Coronary artery (tissue), 2 donors: ENCODE measurements at regions not wholly inside any gene's neighbourhood (a gene's known extent, or its start where the extent isn't known, plus 50 kb on each side); places are given as distances from the start of the nearest gene placed in this dataset.

Source experiments
- DNase-seq: peaks from one replicate; pipeline ENCODE4 v3.0.0-alpha.2; 2017; ENCODE audit warnings: low spot score
- H3K27ac ChIP-seq, 2 donors: fragments of 200-600 bp; sonication (generic); one replicate each; pipeline ENCODE4 v1.5.1; 2016 to 2019
- H3K4me3 ChIP-seq: fragments of 200-600 bp; sonication (generic); 2 replicates; pipeline ENCODE4 v1.5.1; 2016; ENCODE audit warnings: mild to moderate bottlenecking, moderate library complexity
- TF ChIP-seq, protein P1 (sequence below): fragments of 200-600 bp; sonication (generic); IDR thresholded peaks from one replicate; pipeline ENCODE4 v1.5.1; 2019; ENCODE audit warnings: antibody characterized with exemption

DNA sequence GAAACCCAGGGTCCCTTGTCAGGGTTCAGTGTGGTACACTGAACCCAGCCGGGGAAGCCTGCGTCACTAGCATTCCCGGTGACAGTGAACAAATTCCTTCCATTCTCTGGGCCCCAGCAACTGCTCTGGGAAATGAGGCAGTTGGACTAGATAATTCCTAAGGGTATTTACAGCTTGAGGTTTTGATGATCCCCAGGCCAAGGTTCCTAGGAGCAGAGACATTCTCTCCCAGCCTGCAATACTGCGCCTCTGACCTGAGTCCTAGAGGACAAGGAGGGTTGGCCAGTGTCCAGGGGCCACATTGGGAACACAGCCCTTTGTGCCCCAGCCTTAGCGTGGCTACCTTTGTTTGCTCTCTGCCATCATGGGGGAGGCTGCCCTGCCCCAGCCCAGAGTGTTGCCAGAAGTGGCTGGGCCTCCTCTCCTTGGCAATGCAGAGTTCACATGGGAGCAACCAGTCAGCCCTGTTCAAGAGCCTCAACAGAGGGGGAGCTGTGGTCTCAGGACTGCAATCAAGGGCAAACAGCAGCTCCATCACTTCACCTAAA, 178.2 kb downstream of the SEC61B start:
- no peak for DNase-seq
- TF ChIP-seq, protein P1, sequence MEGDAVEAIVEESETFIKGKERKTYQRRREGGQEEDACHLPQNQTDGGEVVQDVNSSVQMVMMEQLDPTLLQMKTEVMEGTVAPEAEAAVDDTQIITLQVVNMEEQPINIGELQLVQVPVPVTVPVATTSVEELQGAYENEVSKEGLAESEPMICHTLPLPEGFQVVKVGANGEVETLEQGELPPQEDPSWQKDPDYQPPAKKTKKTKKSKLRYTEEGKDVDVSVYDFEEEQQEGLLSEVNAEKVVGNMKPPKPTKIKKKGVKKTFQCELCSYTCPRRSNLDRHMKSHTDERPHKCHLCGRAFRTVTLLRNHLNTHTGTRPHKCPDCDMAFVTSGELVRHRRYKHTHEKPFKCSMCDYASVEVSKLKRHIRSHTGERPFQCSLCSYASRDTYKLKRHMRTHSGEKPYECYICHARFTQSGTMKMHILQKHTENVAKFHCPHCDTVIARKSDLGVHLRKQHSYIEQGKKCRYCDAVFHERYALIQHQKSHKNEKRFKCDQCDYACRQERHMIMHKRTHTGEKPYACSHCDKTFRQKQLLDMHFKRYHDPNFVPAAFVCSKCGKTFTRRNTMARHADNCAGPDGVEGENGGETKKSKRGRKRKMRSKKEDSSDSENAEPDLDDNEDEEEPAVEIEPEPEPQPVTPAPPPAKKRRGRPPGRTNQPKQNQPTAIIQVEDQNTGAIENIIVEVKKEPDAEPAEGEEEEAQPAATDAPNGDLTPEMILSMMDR = no peak
- Histone ChIP-seq H3K4me3 (no peak overlapping the region), H3K27ac (no peak overlapping the region)

DNA sequence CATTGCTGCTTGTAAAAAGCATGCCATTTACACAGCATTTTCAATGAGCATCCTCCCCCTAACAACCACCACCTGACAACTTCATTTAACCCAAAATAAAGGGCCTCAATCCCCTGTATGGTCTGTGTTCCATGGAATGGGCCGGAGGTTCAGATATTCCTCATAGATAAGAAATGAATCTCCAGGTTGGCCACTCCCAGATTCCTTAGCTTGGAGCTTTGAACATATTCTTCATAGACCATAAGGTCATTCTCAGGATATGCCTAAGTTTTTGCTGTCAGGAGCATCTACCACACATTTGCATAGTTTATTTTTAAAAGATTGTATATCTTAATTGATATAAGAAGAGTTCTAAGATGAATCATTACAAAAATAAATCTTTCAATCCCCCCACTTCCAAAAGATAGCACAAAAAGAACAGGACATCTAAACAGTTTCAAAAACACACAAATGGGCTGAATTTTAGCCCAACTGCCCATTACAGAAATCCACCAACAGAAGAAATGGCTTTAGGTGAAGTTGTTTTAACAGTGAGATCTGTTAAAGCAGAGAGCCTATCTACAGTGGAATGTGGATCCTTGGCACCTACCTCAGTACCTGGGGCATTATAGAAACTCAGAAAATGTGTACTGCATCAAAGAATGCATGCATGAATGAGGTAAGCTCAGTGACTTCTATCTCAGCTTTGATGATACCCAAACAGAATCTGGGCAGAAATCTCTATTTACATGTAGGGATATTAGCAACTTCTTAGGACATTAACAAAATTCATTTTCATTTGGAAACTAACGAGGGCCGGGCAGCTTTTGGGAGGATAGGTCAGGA, 179.8 kb downstream of the SEC61B start:
- Histone ChIP-seq H3K27ac (no peak overlapping the region), H3K4me3 (no peak overlapping the region)
- DNase-seq = no peak
- TF ChIP-seq, protein P1 = no peak

DNA sequence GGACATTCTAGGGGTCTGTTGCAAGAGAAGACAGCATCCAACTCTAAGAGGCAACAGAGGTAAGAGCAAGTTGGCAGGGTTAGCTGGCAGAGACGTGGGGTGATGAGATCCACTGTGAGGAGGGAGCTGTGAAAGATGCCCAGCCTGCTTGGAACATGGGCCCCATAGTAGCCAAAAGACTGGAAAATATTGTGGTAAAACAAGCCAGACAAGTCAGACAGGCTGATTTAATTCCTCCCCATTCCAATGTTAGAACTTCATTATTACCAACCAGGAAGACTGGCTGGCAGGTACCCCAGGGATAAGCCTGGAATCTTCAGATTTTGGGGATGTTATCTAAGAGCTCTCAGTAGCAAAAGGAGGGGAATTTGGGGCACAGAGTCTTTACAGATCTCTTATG, 181.3 kb downstream of the SEC61B start:
- TF ChIP-seq, protein P1 = no peak
- no peak overlapping the region for H3K27ac ChIP-seq
- DNase-seq = no peak
- no peak overlapping the region for H3K4me3 ChIP-seq

DNA sequence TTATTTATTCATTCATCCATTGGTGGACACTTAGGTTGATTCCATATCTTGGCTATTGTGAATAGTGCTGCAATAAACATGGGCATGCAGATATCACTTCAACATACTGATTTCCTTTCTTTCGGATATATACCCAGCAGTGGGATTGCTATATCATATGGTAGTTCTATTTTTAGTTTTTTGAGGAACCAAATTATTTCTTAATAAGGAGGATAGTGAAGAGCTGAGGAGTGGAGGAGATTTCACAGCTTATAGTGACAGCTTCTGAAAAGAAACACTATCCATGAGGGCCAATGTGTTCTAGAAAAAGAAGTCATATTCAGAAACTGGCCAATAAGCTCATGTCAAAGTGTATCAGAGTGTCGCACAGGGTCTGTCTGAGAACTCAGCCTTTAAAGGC, 183.3 kb downstream of the SEC61B start:
- DNase-seq = no peak
- no peak overlapping the region for H3K27ac ChIP-seq
- TF ChIP-seq, protein P1 = no peak
- H3K4me3 ChIP-seq = no peak overlapping the region

DNA sequence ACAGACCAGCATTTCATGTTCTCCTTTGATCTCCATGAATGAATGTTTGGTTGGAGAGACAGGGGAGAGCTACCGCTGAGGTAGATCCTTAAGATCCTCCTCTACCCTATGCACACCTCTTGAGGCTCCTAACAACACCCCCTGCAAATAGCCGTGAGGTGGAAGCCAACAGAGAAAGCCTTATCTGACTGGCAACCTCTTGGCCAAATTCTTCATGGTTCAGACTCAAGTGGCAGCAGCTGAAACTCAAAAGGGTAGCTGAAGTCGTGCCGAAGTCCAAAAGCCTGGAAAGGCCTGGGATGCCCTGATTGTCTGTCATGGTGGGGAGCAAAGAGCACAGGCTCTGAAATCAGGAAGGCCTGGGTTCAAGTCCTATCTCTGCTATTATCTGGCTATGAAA, 184.9 kb downstream of the SEC61B start:
- Histone ChIP-seq H3K4me3 (no peak overlapping the region), H3K27ac (no peak overlapping the region)
- DNase-seq = no peak
- TF ChIP-seq, protein P1 = no peak

DNA sequence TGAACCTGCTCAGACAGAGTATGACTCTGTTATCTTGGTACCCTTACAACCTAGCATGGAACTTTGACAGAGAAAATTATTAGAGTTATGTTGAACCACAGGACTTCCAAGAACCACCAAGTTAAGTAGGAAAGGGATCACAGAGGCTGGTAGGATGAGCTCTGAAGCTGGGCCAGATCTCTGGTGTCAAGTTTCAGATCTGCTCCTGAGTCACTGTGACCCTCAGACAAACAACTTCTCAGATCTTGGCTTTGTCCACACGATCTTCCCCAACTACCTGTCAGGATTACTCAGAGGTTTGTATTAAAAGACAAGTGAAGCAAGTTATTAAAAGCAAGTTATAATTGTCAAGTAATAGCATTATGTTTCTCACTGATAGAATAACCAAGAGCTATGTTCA, 189.0 kb downstream of the SEC61B start:
- TF ChIP-seq, protein P1 = no peak
- H3K27ac ChIP-seq = no peak overlapping the region
- H3K4me3 ChIP-seq = no peak overlapping the region
- DNase-seq = no peak
